Omental fat pad (tissue), 3 donors: ENCODE measurements at regions not wholly inside any gene's neighbourhood (a gene's known extent, or its start where the extent isn't known, plus 50 kb on each side); places are given as distances from the start of the nearest gene placed in this dataset.

Experiments
- ATAC-seq: fragments of 150-250 bp; one replicate; pipeline ENCODE4 v1.9.1; 2016; ENCODE audit warnings: mild to moderate bottlenecking, moderate library complexity; ENCODE audit not compliant: low FRiP score
- DNase-seq: peaks from one replicate; pipeline ENCODE4 v3.0.0-alpha.2; 2019; ENCODE audit warnings: low spot score
- CTCF ChIP-seq, 3 donors: fragments of 450-650 bp; IDR thresholded peaks; one replicate each; pipeline ENCODE4 v1.5.1; 2016 to 2017; ENCODE audit warnings: antibody characterized with exemption in 3 of 3, mild to moderate bottlenecking in 3 of 3, moderate library complexity in 2 of 3

- ATAC-seq, result no peak
- DNase-seq, result no peak
- no peak for TF ChIP-seq CTCF (IDR thresholded peaks at IDR 0.05)
Observed at GRCh38 chr21:28436286-28436932, 556.3 kb downstream of the LTN1 start.

GRCh38 chr21:28431527-28432200 is 561.0 kb downstream of the LTN1 start:
- no peak for TF ChIP-seq CTCF (IDR thresholded peaks at IDR 0.05)
- ATAC-seq, result no peak
- DNase-seq, result no peak

- no peak for TF ChIP-seq CTCF (IDR thresholded peaks at IDR 0.05)
- DNase-seq (no peak), ATAC-seq (no peak)
Observed at GRCh38 chr21:28431022-28431421, 561.7 kb downstream of the LTN1 start.

GRCh38 chr21:28429161-28429560 is 563.5 kb downstream of the LTN1 start:
- ATAC-seq, result no peak
- DNase-seq, result no peak
- no peak for TF ChIP-seq CTCF (IDR thresholded peaks at IDR 0.05)

GRCh38 chr21:28427394-28428022 is 565.2 kb downstream of the LTN1 start:
- no peak for DNase-seq
- ATAC-seq, result no peak
- no peak for TF ChIP-seq CTCF (IDR thresholded peaks at IDR 0.05)

GRCh38 chr21:28426545-28426944 is 566.1 kb downstream of the LTN1 start:
- DNase-seq (no peak), ATAC-seq (no peak)
- TF ChIP-seq CTCF (IDR thresholded peaks at IDR 0.05), result no peak
